ENCODE measurements at regions not wholly inside any gene's neighbourhood (a gene's known extent, or its start where the extent isn't known, plus 50 kb on each side); places are given as distances from the start of the nearest gene placed in this dataset.

DNA sequence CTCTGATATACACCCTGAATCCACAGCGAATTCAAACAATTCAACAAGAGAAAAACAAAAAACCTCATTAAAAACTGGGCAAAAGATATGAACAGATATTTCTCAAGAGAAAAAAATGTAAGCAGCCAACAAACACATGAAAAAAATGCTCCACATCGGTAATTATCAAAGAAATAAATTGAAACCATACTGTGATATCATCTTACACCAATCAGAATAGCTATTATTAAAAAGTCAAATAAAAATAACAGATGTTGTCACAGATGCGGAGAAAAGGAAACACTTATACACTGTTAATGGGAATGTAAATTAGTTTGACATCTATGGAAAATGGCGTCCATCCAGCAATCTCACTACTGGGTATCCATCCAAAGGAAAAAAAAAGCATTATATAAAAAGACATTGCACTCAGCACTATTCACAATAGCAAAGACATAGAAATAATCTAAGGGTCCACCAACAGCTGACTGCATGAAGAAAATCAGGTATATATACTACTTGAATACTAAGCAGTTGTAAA lies 1495.0 kb upstream of the PCDH20 start:
- in situ Hi-C loops (cut with MboI) (no loop called here), intact Hi-C loops (cut with micrococcal nuclease; ENCODE audit: unreplicated experiment) (no loop called here)
- TF ChIP-seq HSF1 (IDR thresholded peaks at IDR 0.05; ENCODE audit: low read depth, low read length) = no peak
- TF ChIP-seq SMARCA5 (IDR thresholded peaks at IDR 0.05) = no peak
- DNase-seq (ENCODE audit: low read depth, low spot score) (no peak), ATAC-seq (no peak), FAIRE-seq (no peak)
- H4K20me1 ChIP-seq (ENCODE audit: control insufficient read depth, insufficient read depth) = no peaks in the 10 kb centered on the region
- ChIA-PET RAD21 (ENCODE audit: unreplicated experiment) (no interaction called here), SMC1A (ENCODE audit: uncharacterized antibody, unreplicated experiment) (no interaction called here), POLR2A (no interaction called here), CTCF (no interaction called here)
- no TSS peak for BruUV-seq (replicated peaks)
- H3K27me3 ChIP-seq (replicated peaks in 1 of 2; ENCODE audit: control insufficient read depth in 2 of 2, insufficient read depth in 2 of 2, low read length in 1 of 2) = no peaks in the 10 kb centered on the region
- no peaks in the 10 kb centered on the region for H3K9me3 ChIP-seq (replicated peaks; ENCODE audit: control insufficient read depth, insufficient read depth, low read length)
- H3K27ac ChIP-seq (ENCODE audit: control insufficient read depth, insufficient read depth) = no peak overlapping the region
- no peaks in the 10 kb centered on the region for H3K79me2 ChIP-seq (ENCODE audit: control insufficient read depth, insufficient read depth, low read length)
- H2AFZ ChIP-seq (ENCODE audit: control insufficient read depth, low read depth, low read length) = no peak overlapping the region
- no peak overlapping the region for H3K9ac ChIP-seq (ENCODE audit: control insufficient read depth, insufficient read depth, low read length)
- H3K4me1 ChIP-seq (ENCODE audit: control insufficient read depth, insufficient read depth, low read length) = no peaks in the 10 kb centered on the region
- H3K36me3 ChIP-seq (ENCODE audit: control insufficient read depth in 2 of 2, insufficient read depth in 2 of 2, low read length in 1 of 2) = no peaks in the 10 kb centered on the region
- WGBS (ENCODE audit: insufficient coverage, insufficient replicate concordance, low lambda C conversion rate, missing lambda C conversion rate) = 32% methylated on average over 4 of the region's 4 CpGs
- no peak overlapping the region for H3K4me2 ChIP-seq (ENCODE audit: control insufficient read depth, insufficient read depth)
- H3K4me3 ChIP-seq = no peak overlapping the region

DNA sequence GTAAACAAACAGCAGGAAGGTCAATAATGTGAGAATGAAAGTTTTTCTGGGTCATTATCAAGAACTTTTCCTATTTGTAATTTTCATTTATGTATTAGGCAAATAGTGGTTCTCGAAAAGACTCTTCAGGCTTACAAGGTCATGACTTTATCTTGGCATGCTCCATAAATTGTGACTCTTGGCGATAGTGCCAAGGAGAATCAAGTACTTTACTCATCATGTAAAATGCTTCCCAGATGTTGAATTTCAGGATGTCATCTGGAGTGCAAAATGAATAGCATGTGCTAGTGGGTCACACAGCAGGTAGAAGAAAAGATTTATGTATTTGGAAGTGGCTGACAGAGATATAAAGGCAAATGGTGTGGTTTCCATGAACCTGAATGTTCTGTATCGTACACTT lies 1492.7 kb upstream of the PCDH20 start:
- ATAC-seq (no peak), FAIRE-seq (no peak), DNase-seq (ENCODE audit: low read depth, low spot score) (no peak)
- BruUV-seq (replicated peaks) = no TSS peak
- Histone ChIP-seq H3K27ac (ENCODE audit: control insufficient read depth, insufficient read depth) (no peak overlapping the region), H3K9ac (ENCODE audit: control insufficient read depth, insufficient read depth, low read length) (no peak overlapping the region), H3K4me1 (ENCODE audit: control insufficient read depth, insufficient read depth, low read length) (no peaks in the 10 kb centered on the region), H3K79me2 (ENCODE audit: control insufficient read depth, insufficient read depth, low read length) (no peaks in the 10 kb centered on the region), H3K36me3 (ENCODE audit: control insufficient read depth in 2 of 2, insufficient read depth in 2 of 2, low read length in 1 of 2) (no peaks in the 10 kb centered on the region), H4K20me1 (ENCODE audit: control insufficient read depth, insufficient read depth) (no peaks in the 10 kb centered on the region), H3K9me3 (replicated peaks; ENCODE audit: control insufficient read depth, insufficient read depth, low read length) (no peaks in the 10 kb centered on the region), H3K27me3 (replicated peaks in 1 of 2; ENCODE audit: control insufficient read depth in 2 of 2, insufficient read depth in 2 of 2, low read length in 1 of 2) (no peaks in the 10 kb centered on the region), H2AFZ (ENCODE audit: control insufficient read depth, low read depth, low read length) (no peak overlapping the region), H3K4me2 (ENCODE audit: control insufficient read depth, insufficient read depth) (no peak overlapping the region), H3K4me3 (no peak overlapping the region)
- in situ Hi-C loops (cut with MboI) = no loop called here
- ChIA-PET POLR2A (no interaction called here), SMC1A (ENCODE audit: uncharacterized antibody, unreplicated experiment) (no interaction called here), RAD21 (ENCODE audit: unreplicated experiment) (no interaction called here), CTCF (no interaction called here)
- 21% methylated on average over 3 of the region's 3 CpGs for WGBS (ENCODE audit: insufficient coverage, insufficient replicate concordance, low lambda C conversion rate, missing lambda C conversion rate)
- intact Hi-C loops (cut with micrococcal nuclease; ENCODE audit: unreplicated experiment) = no loop called here
- TF ChIP-seq KDM1A (IDR thresholded peaks at IDR 0.05; ENCODE audit: borderline replicate concordance) (no peak), ZNF217 (IDR thresholded peaks at IDR 0.05) (no peak), WRNIP1 (IDR thresholded peaks at IDR 0.05; ENCODE audit: borderline replicate concordance, low read depth, low read length) (no peak), IKZF1 (conservative IDR thresholded peaks at IDR 0.05) (no peak), HDGF (IDR thresholded peaks at IDR 0.05) (no peak), CEBPZ (IDR thresholded peaks at IDR 0.05; ENCODE audit: low read depth, low read length) (no peak), RAD51 (IDR thresholded peaks at IDR 0.05) (no peak), ZBED1 (IDR thresholded peaks at IDR 0.05; ENCODE audit: borderline replicate concordance) (no peak), USF2 (IDR thresholded peaks at IDR 0.05; ENCODE audit: borderline replicate concordance, low read depth, low read length) (no peak)
- TF ChIP-seq, protein P1, sequence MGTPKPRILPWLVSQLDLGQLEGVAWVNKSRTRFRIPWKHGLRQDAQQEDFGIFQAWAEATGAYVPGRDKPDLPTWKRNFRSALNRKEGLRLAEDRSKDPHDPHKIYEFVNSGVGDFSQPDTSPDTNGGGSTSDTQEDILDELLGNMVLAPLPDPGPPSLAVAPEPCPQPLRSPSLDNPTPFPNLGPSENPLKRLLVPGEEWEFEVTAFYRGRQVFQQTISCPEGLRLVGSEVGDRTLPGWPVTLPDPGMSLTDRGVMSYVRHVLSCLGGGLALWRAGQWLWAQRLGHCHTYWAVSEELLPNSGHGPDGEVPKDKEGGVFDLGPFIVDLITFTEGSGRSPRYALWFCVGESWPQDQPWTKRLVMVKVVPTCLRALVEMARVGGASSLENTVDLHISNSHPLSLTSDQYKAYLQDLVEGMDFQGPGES (IDR thresholded peaks at IDR 0.05) = no peak
